GM12891 (cell line): ENCODE measurements at regions not wholly inside any gene's neighbourhood (a gene's known extent, or its start where the extent isn't known, plus 50 kb on each side); places are given as distances from the start of the nearest gene placed in this dataset.

Experiments used
- POLR2A ChIP-seq: IDR thresholded peaks from 2 replicates; pipeline ENCODE4 v1.6.1; 2011; ENCODE audit warnings: low read depth, low read length, control low read depth
- POLR2AphosphoS5 ChIP-seq: IDR thresholded peaks from 2 replicates; pipeline ENCODE4 v1.6.1; 2011; ENCODE audit warnings: low read depth, low read length, control low read depth

DNA sequence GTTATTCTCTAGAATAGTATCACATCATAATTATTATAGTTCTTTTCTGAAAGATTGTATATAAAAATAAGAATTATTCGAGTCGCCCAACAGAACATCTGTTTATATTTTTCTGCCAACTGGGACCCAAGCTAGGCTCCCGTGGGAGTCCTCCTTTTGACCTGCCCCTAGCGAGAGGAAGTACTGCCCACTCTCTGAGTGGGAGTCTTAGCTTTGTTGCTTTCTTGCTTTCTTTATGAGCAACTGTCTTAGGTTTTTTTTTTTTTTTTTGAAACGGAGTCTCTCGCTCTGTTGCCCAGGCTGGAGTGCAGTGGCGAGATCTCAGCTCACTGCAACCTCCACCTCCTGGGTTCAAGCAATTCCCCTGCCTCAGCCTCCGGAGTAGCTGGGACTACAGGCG is 202.0 kb upstream of the ZNF184 start:
- no peak for TF ChIP-seq POLR2AphosphoS5
- no peak for TF ChIP-seq POLR2A
